ENCODE measurements at regions not wholly inside any gene's neighbourhood (a gene's known extent, or its start where the extent isn't known, plus 50 kb on each side); places are given as distances from the start of the nearest gene placed in this dataset.

- TF ChIP-seq TSHZ2 (CRISPR knock-in tag; IDR thresholded peaks at IDR 0.05) (no peak), ZNF70 (CRISPR knock-in tag; IDR thresholded peaks at IDR 0.05) (no peak), TCF4 (CRISPR knock-in tag; IDR thresholded peaks at IDR 0.05; ENCODE audit: borderline replicate concordance) (no peak), ZFP30 (CRISPR knock-in tag; IDR thresholded peaks at IDR 0.05) (no peak), CSDC2 (CRISPR knock-in tag; IDR thresholded peaks at IDR 0.05) (no peak), BACH2 (CRISPR knock-in tag; IDR thresholded peaks at IDR 0.05; ENCODE audit: borderline replicate concordance) (no peak)
Observed at GRCh38 chr1:94667818-94668217, 126.3 kb upstream of the F3 start (continued).

- ATAC-seq: no peak
- TF ChIP-seq OSR1 (CRISPR knock-in tag; IDR thresholded peaks at IDR 0.05): no peak
- no peak for TF ChIP-seq TSHZ2 (CRISPR knock-in tag; IDR thresholded peaks at IDR 0.05)
- no peak for TF ChIP-seq PPARA (CRISPR knock-in tag; IDR thresholded peaks at IDR 0.05; ENCODE audit: borderline replicate concordance)
Observed at GRCh38 chr1:94666797-94667196, 125.2 kb upstream of the F3 start.

GRCh38 chr1:94661431-94661932 is 119.9 kb upstream of the F3 start:
- ATAC-seq: no peak
- TF ChIP-seq OSR1 (CRISPR knock-in tag; IDR thresholded peaks at IDR 0.05): no peak
- no peak for TF ChIP-seq RARB (CRISPR knock-in tag; IDR thresholded peaks at IDR 0.05)
- no peak for TF ChIP-seq TOX (CRISPR knock-in tag; IDR thresholded peaks at IDR 0.05; ENCODE audit: borderline replicate concordance)
- TF ChIP-seq TCF4 (CRISPR knock-in tag; IDR thresholded peaks at IDR 0.05; ENCODE audit: borderline replicate concordance): no peak
- no peak for TF ChIP-seq BACH2 (CRISPR knock-in tag; IDR thresholded peaks at IDR 0.05; ENCODE audit: borderline replicate concordance)
- TF ChIP-seq PATZ1 (CRISPR knock-in tag; IDR thresholded peaks at IDR 0.05; ENCODE audit: borderline replicate concordance): no peak
- no peak for TF ChIP-seq ZNF565 (CRISPR knock-in tag; conservative IDR thresholded peaks at IDR 0.05; ENCODE audit: low read depth)
- TF ChIP-seq PPARA (CRISPR knock-in tag; IDR thresholded peaks at IDR 0.05; ENCODE audit: borderline replicate concordance): no peak
- no peak for TF ChIP-seq SNAI2 (CRISPR knock-in tag; IDR thresholded peaks at IDR 0.05)
- TF ChIP-seq POU6F1 (CRISPR knock-in tag; IDR thresholded peaks at IDR 0.05; ENCODE audit: borderline replicate concordance, low read depth): no peak
- no peak for TF ChIP-seq CREB5 (CRISPR knock-in tag; IDR thresholded peaks at IDR 0.05; ENCODE audit: low read depth)
- no peak for TF ChIP-seq ARNTL (CRISPR knock-in tag; IDR thresholded peaks at IDR 0.05; ENCODE audit: borderline replicate concordance, low read depth)
- no peak for TF ChIP-seq ZNF70 (CRISPR knock-in tag; IDR thresholded peaks at IDR 0.05)
- no peak for TF ChIP-seq GLIS3 (CRISPR knock-in tag; IDR thresholded peaks at IDR 0.05)
